SKM-1 treated with dmso at 0.1 percent for 144 hours (cell line): ENCODE measurements at regions not wholly inside any gene's neighbourhood (a gene's known extent, or its start where the extent isn't known, plus 50 kb on each side); places are given as distances from the start of the nearest gene placed in this dataset.
"Not testable (repeated sequence)": the region's sequence is repeated elsewhere in the genome, so short reads cannot be mapped to it uniquely, and the experiment has no call there.

Source experiments
- DNase-seq: peaks from one replicate; lab custom pipeline; 2025; ENCODE audit not compliant: unreplicated experiment; lab: John Stamatoyannopoulos, UW

DNA sequence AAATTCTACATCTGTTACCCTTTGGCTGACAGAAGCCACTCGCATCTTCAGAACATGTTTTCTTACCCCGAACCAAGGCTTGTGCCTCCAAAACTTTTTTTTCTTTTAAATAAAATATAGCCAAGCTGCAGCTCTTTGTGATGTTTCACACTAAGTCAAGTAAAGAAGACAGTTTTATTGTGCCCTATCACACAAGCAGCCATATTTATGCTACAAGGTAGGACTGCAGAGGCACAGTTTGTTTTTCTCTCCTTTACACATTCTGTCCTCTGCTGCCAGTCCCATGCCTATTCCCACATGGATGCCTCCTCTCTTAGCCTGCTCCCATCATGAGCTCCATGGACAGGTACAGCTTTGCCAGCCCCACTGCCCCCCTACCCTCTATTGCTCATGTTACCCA is 219.6 kb upstream of the THUMPD2 start:
- DNase-seq = no peak

DNA sequence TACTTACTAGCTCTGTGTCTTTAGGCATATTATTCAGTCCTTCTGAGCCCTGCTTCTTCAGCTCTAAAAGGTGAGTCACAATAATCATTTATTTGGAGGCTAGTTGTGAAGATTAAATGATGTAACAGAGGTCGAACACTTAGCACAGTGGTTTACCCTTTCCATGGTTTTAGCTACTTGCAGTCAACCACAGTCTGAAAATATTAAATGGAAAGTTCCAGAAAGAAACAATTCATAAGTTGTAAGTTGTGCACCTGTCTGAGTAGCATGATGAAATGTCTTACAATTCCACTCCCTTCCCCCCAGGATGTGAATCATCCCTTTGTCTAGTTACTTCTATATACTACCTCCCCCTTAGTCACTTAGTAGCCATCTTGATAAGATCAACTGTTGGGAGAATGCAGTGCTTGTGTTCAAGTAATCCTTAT is 217.6 kb upstream of the THUMPD2 start:
- DNase-seq = no peak

DNA sequence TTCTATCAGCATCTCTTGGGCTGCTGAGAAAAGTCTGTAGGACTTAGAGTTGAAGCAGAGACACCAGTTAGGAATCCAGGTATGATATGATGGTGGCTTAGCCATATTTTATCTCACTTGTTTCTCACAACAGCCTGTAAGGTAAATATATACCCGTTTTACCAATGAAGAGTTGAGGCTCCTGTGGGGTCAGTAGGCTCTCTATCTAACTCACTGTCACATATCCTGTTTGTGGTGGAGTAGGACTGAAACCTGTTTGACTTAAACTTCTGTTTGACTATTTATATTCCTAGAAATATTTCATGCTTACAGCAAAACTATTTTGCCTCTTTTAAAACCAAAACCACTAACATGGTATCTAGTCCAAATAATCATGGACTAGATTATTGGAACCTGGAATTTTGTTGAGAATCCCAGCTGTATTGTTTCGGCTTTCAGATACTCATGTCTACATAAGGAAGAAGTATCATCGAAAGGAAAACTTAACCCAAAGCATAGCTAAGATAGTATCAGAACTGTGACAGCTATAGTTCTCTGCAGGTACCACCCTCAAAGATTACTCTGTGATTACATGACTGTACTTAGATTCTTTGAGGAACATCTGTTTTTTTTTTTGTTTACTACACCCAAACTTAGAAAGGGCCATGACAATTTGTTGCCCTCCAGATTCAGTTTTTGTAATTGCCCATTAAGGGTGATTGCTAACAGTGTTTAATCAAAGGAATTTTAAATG is 216.1 kb upstream of the THUMPD2 start:
- no peak for DNase-seq

DNA sequence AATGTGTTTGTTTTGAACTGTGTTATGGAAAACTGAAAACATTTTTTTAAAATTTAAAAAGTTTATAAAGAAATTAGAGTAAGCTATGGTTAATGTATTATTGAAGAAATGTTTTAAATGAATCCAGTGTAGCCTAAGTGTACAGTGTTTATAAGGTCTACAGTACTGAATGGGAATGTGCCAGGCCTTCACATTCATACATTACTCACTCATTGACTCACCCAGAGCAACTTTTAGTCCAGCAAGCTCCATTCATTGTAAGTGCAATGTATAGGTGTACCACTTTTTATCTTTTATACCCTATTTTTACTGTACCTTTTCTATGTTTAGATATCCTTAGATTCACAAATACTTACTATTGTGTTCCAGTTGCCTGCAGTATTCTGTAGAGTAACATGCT is 215.1 kb upstream of the THUMPD2 start:
- no peak for DNase-seq

DNA sequence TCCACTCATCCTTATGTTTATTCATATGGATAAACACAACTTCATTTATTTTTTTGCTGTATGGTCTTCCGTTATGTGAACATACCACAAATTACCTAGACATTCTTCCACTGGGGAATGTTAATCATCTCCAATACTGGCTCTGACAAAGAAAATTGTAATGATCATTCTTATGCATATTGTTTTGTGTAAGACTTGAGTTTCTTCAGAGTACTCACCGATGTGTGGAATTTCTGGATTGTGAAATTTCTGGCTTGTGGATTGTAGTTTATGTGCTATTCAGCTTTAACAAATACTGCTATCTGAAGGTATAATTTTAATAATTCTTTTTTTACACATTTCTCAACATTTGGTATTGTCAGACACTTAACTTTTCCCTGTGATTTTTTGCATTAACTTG is 212.2 kb upstream of the THUMPD2 start:
- DNase-seq = no peak

DNA sequence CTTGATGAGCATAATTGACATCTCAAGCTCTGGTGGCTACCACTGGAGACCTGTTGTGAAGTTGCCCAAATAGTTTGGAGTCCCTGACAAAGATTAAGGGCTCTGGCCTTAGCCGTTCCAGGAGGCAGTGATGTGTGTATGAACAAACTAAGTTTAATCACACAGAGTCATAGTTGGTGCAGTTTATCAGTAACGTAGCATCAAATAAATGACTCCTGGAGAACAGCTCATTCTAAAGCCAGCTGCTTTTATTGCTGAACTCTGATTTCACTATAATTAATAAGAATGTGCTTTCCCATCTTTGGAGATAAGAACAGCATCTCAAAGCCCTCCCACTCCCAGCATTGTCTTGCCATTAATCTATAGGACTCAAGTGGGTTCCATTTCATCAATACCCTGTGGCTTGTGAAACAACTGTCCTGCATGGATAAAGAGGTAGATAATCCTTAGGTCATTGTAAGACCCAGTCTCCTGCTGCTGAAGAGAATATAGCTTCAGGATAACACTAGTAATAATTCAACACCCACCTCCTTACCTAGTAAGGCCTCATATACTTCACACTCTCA is 211.4 kb upstream of the THUMPD2 start:
- DNase-seq = no peak

DNA sequence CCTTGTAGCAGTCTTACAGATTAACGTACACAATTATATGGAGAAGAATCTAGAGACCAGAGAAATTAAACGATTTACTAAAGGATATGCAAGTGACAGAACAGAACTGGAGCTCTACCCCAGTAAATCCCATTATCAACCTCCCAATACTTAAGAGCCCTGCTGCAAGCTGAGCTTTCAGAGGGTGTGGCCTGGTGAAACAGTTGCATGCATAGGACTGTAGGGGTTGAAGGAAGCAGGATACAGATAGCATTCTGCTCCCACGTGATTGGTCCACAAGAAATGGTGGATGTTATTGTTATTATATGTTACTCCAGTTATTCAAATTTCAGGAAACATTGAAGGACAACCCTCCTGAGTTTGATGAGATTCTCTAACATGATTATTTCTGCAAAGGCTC is 210.8 kb upstream of the THUMPD2 start:
- no peak for DNase-seq

DNA sequence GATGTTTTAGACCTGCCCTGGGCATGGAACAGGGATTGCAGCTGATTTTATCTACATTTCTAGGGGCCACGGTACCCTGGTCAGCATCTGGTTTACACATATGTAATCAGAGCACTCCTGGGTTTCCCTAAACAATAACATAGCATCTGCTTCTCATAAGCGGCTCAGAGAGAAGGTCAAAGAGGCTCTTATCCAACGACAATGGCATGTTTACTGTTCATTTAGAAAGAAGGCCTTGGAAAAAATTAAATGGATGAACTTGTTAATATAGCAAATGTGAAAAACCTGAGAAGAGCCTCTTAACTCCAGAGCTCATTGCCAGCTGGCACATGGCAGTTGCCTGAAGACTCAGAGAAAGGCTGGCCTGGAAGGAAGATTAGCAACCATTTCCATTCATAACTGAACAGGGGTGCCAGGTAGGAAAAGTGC is 202.8 kb upstream of the THUMPD2 start:
- DNase-seq = no peak

DNA sequence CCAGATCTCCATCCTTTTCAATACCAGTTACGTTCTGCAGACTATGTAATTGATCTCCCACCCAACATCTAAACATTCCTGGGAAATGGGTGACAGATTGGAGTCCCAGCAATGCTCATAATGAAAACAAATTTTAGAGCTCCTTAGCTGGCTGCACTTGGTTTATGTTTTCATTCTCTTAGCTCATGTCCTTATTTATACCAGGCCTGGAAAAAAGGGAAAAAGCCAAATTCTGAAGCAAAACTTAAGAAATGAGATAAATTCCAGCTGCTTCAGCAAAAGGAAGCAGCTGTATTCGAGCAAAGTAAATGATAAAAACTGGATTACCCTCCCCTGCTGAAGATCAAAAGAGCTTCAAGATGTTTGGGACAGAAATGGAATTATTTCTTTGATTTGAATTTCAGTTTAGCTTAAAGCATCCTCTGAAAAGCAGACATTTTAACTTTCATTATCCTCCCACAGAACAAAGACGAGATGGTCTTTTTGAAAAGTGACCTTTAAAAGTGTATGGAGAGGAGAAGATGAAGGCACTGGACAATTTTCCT is 196.5 kb upstream of the THUMPD2 start:
- DNase-seq = no peak

DNA sequence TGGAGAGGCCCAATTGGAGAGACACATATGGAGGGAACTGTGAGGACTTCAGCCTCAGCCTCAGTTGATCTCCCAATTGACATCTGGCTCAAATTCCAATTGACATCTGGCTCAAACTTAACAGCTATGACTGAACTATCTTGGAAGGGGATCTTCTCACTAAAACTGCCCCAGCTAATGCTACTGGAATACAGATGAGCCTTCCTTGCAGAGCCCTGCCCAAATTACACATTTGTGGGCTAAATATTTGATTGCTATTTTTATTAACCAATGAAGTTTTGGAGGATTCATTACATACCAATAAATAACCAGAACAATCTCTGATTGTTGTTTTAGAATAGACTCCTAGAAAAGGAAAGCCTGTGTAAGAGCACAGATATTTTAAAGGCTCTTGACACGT is 189.0 kb upstream of the THUMPD2 start:
- no peak for DNase-seq

DNA sequence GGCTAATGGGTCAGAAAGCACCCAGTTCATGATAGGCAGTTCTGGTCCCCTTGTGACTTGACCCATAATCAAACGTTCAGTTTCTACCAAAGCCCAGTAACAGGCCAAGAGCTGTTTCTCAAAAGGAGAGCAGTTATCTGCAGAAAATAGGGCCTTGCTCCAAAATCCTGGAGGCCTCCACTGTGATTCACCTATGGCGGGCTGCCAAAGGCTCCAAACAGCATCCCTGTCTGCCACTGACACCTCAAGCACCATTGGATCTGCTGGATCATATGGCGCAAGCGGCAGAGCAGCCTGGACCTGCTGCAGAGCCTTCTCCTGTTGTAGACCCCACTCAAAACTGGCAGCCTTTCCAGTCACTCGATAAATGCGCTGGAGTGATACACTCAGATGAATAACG is 181.6 kb upstream of the THUMPD2 start:
- not testable (repeated sequence) for DNase-seq

DNA sequence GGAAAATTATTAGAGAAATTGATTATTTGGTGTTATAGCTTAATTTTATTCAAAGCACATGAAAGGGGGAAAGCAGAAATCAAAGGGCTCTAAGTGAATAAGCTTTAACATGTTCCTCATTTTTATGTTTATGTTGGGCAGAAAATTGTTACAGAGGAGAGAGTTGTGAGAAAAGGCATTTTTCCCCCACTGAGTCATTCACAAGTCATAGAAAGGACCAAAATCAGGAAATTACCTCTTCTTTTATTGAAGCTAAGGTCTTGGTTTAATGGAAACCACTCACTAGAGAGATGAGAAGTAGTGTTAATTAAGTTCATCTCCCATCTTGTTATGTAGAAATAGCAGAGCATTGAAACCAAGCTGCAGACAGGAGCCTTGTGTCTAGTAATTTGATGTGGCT is 175.3 kb upstream of the THUMPD2 start:
- DNase-seq = no peak

DNA sequence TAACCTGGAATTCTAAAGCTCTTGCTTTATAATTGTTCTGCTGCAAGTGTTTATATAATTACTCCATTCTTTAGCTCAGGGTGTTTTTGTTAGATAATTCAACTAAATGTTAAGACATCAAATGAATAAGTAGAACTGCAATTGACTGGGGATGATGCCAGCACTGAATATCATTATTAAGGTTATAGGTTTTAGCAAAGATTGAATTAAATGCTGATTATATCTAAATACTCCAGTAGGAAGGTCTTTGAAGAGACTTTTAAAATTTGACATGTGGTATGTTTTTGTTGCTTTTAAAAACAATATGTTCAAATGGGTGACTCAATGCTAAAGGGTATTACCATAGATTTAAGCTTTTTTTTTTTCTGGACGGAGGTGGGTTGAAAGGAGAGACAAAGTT is 170.1 kb upstream of the THUMPD2 start:
- DNase-seq = no peak

DNA sequence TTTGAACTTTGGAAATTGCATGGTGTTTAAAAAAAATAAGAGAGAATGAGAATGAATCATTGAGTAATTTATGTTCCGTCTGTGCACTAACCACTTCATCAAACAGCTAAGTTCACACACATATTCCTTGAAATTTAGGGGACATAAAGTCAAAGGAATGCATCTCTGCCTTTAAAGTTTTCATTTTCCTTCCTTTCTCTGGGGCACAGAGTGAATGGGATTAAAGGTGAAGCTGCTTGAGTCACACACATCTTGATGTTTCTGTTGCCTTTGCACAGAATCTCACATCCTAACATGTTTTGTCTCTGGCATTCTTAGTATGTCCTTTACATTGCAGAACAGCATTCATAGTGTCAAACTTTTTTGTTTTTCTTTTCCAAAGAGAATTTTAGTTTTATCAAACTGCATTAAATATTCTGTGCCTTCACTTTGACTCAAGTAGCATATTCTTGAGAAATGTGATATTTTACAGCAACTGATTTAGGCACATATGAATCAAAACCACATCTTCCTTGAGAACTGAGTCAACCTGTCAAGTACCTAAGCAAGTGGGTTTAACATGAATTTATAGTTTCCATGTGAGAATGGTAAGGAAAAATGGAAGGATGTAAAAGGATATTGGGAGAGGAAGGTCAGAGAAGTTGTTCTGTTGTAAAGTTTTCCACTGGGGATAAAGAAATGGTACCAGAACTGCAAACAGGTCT is 169.1 kb upstream of the THUMPD2 start:
- DNase-seq = no peak

DNA sequence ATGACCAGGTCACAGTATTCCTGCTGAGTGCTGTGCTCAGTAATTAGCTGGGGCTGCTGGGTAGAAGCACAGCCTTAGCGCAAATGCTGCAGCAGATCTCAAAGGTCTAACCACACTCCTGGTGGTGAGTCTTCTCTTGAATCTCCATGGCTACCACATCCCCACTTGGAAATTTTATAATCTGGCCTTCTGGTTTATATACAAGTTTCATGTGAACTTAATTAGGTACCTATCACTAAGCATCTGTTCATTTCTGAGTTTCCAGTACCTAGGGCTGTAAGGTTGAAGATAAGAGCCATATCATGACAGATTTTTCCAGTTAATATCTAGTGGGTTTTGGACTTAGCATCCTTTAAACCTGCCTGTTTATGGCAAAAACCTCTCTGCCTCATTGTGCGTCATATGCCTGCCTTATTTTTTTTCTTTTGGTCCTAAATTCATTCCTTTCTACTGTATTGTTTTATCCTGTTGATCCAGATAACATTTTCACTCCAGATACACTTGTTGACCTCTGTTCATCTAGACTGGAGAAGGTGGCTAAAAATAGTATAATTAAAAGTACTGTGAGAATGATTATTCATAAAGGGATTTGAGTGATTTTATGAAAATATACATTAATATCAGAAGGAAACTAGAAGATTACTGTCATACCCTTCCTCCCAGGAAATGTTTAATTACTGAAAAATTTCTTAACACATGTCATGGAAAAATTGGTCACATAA is 168.4 kb upstream of the THUMPD2 start:
- no peak for DNase-seq

DNA sequence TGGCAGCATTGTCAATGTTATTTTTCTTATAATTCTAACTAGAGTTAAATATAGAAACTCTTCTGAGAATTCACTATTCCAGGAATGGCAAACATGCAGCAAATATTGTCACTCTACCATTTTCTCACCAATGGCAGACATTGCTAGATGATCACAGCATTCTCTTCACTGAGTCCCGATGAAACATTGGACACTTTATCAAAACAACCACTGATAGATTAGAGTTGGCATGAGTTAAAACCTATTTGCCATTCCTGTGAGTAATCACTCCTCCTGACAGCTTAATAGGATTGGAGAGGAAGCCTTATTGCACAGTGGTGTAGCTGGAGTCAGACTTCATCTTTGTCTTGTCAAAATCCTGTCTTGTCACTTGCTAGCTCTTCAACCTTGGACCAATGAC is 163.9 kb upstream of the THUMPD2 start:
- DNase-seq = no peak

DNA sequence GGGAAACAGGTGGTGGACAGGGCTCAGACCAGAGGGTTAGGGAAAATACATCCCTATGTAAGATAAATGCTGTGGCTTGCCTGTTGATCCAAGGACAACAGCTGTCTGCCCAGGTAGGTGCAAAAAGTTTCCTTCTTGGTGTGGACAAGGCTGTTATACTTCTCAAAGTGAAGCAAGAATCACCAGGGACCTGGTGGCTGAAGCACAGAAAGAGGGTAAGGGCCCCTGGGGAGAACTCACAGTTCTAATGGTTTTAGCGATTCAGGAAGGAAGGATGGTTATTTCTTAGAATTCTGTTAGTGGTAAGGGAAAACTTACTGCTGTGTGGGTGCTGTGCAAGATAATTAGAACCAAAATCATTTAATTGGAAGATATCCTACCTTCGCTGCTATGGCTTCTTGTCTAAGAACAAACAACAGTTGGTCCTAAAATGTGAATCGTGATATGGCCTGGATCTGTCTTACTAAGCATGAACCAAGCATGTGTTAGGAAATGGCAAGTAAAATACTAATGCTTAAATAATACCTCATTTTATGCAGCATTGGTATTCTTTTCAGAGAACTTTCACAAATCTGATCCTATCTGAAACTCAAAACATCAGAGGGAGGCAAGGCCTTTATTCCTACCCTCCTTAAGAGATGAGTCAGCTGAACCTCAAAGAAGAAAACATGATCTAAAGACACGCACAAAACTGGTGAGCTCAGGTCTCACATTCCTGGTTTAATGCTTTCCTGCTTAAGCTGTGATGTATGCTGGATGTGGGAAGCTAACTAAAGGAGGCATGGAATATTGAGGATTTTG is 159.2 kb upstream of the THUMPD2 start:
- DNase-seq = no peak

DNA sequence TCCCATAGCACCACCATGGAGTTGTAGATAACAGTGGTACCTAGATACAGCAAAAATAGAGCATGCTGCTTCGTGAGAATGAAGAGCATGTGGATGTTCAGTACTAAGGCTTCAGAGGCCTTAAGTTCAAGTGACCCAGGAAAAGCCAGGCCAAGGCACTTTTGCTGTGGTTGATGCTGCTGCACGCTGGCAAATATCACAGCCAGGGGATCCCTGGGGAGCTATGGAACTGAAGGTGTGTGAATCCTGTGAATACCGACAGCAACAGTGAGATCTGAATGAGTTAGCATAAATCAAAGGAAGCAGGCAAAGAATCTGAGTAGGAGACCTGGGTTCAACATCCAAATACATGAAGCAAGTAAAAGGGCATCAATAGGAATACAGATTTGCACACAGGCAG is 158.6 kb upstream of the THUMPD2 start:
- no peak for DNase-seq

DNA sequence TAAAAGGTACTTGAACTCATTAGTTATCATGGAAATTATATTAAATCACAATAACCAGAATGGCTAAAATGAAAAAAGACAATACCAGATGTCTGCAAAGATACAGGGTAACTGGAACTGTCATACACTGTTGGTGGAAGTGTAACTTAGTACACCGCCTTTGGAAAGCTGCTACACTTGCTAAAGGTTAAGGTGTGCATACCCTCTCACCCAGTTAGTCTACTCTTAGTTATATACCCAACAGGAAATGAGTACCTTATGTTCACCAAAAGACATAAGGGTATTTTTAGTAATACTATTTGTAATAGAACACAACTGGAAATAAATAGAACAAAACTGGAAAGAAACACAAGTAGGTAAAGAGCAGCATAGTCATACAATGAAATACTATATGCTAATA is 155.8 kb upstream of the THUMPD2 start:
- no peak for DNase-seq

DNA sequence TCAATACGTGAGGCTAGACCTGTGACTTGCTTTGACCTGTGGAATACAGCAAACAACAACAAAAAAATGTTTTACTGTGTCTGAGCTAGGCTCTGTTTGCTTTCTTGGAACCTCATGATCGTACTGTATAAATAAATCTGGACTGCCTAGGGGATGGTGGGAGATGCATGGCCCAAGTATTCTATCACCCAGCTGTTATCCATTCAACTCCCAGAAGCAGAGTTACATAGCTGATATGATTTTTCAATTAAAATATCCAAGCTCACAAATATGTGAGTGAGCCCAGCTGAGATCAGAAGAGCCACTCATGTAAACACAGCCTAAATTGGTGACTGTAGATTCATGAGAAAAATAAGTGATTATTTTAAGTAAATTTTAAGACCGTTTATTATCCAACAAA is 154.1 kb upstream of the THUMPD2 start:
- no peak for DNase-seq

DNA sequence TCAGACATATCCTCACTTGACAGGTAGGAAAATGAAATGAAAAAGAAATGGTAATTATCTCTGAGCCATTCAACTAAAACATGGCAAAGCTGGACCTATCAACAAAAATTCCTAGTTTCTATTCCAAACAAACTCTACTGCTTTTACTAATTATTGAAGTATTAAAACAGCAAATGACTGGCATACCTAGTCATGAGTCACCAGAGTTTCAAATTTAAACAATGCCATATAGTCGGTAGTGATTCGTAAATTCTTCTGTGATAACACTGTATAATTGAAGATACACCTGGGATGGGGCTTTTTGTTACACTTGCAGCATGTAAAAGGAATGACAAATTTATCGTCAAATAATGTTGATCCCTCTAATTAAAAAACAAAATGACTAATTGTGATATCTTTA is 153.1 kb upstream of the THUMPD2 start:
- DNase-seq = no peak
